Astrocyte of the spinal cord (primary cell): ENCODE measurements at regions not wholly inside any gene's neighbourhood (a gene's known extent, or its start where the extent isn't known, plus 50 kb on each side); places are given as distances from the start of the nearest gene placed in this dataset.

Source experiments
- DNase-seq: peaks from one replicate; pipeline ENCODE4 v3.0.0; 2011; ENCODE audit warnings: low read depth, low spot score
- H3K4me3 ChIP-seq: 2 replicates; pipeline ENCODE4 v1.5.1; 2011; ENCODE audit warnings: low read depth, mild to moderate bottlenecking, low read length, moderate library complexity
- CTCF ChIP-seq: IDR thresholded peaks from 2 replicates; pipeline ENCODE4 v1.5.1; 2012; ENCODE audit warnings: low read depth, mild to moderate bottlenecking, low read length, inconsistent platforms
- in situ Hi-C: cut with HindIII; loops from 2 replicates; pipeline ENCODE4 v1.10.0; 2017; ENCODE audit warnings: low sequenced_read_pairs

GRCh38 chr5:116827078-116827477 lies 252.5 kb upstream of the SEMA6A start:
- no peak overlapping the region for H3K4me3 ChIP-seq
- no peak for DNase-seq
- in situ Hi-C loops = no loop called here
- TF ChIP-seq CTCF = no peak

GRCh38 chr5:116825486-116825885 lies 250.9 kb upstream of the SEMA6A start:
- H3K4me3 ChIP-seq = no peak overlapping the region
- TF ChIP-seq CTCF = no peak
- in situ Hi-C loops = no loop called here
- DNase-seq = no peak

- in situ Hi-C loops = no loop called here
- H3K4me3 ChIP-seq = no peak overlapping the region
- DNase-seq = no peak
- no peak for TF ChIP-seq CTCF
Measured at GRCh38 chr5:116824751-116825438, 250.3 kb upstream of the SEMA6A start.

GRCh38 chr5:116814626-116815385 lies 240.2 kb upstream of the SEMA6A start:
- no peak overlapping the region for H3K4me3 ChIP-seq
- in situ Hi-C loops = no loop called here
- no peak for DNase-seq
- TF ChIP-seq CTCF = no peak

GRCh38 chr5:116813906-116814305 lies 239.3 kb upstream of the SEMA6A start:
- TF ChIP-seq CTCF = no peak
- in situ Hi-C loops = no loop called here
- H3K4me3 ChIP-seq = no peak overlapping the region
- DNase-seq = no peak

GRCh38 chr5:116813356-116813755 lies 238.7 kb upstream of the SEMA6A start:
- no peak for TF ChIP-seq CTCF
- in situ Hi-C loops = no loop called here

More at GRCh38 chr5:116813356-116813755, 238.7 kb upstream of the SEMA6A start:
- DNase-seq = no peak
- H3K4me3 ChIP-seq = no peak overlapping the region
